ENCODE measurements at regions not wholly inside any gene's neighbourhood (a gene's known extent, or its start where the extent isn't known, plus 50 kb on each side); places are given as distances from the start of the nearest gene placed in this dataset.

- Histone ChIP-seq H3K27me3 (ENCODE audit: control insufficient read depth, insufficient read depth, low read length) (no peaks in the 10 kb centered on the region), H3K36me3 (ENCODE audit: control insufficient read depth, insufficient read depth, low read length) (no peaks in the 10 kb centered on the region), H3K4me3 (ENCODE audit: low read depth in 2 of 2, low read length in 2 of 2) (no peak overlapping the region), H3K27ac (ENCODE audit: low read length) (no peak overlapping the region), H3K4me1 (ENCODE audit: control insufficient read depth, insufficient read depth, low read length) (no peaks in the 10 kb centered on the region), H3K9me3 (ENCODE audit: control insufficient read depth, insufficient read depth, low read depth, low read length) (no peaks in the 10 kb centered on the region)
- TF ChIP-seq TCF7L2 (IDR thresholded peaks at IDR 0.05; ENCODE audit: low read depth, low read length) (no peak), SIN3A (IDR thresholded peaks at IDR 0.05; ENCODE audit: borderline replicate concordance, insufficient read depth, low read depth, low read length) (no peak)
- TF ChIP-seq, protein P1, sequence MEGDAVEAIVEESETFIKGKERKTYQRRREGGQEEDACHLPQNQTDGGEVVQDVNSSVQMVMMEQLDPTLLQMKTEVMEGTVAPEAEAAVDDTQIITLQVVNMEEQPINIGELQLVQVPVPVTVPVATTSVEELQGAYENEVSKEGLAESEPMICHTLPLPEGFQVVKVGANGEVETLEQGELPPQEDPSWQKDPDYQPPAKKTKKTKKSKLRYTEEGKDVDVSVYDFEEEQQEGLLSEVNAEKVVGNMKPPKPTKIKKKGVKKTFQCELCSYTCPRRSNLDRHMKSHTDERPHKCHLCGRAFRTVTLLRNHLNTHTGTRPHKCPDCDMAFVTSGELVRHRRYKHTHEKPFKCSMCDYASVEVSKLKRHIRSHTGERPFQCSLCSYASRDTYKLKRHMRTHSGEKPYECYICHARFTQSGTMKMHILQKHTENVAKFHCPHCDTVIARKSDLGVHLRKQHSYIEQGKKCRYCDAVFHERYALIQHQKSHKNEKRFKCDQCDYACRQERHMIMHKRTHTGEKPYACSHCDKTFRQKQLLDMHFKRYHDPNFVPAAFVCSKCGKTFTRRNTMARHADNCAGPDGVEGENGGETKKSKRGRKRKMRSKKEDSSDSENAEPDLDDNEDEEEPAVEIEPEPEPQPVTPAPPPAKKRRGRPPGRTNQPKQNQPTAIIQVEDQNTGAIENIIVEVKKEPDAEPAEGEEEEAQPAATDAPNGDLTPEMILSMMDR (IDR thresholded peaks at IDR 0.05): no peak
- TF ChIP-seq, protein P2, sequence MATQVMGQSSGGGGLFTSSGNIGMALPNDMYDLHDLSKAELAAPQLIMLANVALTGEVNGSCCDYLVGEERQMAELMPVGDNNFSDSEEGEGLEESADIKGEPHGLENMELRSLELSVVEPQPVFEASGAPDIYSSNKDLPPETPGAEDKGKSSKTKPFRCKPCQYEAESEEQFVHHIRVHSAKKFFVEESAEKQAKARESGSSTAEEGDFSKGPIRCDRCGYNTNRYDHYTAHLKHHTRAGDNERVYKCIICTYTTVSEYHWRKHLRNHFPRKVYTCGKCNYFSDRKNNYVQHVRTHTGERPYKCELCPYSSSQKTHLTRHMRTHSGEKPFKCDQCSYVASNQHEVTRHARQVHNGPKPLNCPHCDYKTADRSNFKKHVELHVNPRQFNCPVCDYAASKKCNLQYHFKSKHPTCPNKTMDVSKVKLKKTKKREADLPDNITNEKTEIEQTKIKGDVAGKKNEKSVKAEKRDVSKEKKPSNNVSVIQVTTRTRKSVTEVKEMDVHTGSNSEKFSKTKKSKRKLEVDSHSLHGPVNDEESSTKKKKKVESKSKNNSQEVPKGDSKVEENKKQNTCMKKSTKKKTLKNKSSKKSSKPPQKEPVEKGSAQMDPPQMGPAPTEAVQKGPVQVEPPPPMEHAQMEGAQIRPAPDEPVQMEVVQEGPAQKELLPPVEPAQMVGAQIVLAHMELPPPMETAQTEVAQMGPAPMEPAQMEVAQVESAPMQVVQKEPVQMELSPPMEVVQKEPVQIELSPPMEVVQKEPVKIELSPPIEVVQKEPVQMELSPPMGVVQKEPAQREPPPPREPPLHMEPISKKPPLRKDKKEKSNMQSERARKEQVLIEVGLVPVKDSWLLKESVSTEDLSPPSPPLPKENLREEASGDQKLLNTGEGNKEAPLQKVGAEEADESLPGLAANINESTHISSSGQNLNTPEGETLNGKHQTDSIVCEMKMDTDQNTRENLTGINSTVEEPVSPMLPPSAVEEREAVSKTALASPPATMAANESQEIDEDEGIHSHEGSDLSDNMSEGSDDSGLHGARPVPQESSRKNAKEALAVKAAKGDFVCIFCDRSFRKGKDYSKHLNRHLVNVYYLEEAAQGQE (IDR thresholded peaks at IDR 0.05; ENCODE audit: insufficient read depth in 1 of 2, low read depth in 2 of 2, low read length in 1 of 2): no peak
- DNase-seq (ENCODE audit: low read depth, low spot score): no peak
- ChIA-PET POLR2A (no interaction called here), CTCF (no interaction called here)
- intact Hi-C loops (cut with micrococcal nuclease; ENCODE audit: unreplicated experiment): no loop called here
- BruUV-seq (replicated peaks): no TSS peak
- no peak for ATAC-seq
- in situ Hi-C loops (cut with HindIII; ENCODE audit: low pct_unique_long_range_greater_than_20kb, low sequenced_read_pairs): no loop called here
Observed at GRCh38 chr2:49359721-49360406, 205.5 kb upstream of the FSHR start.

DNA sequence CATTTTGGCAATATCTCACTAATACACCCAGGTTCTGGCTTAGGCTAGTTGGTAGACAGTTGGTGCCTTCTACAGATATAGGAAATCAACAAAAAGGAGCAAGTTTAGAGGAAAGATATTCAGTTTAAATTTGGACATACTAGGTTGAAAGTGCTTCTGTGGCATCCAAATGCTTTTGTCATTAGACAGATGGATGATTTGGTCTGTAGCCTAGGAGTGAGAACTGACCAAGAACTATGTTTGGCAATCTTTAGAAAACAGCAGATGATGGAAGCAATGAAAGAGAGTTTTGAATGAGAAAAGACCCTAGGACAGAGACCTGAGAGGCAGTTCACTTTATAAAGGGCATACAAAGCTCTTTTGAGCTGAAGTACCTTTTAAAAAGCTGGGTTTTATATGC is 201.3 kb upstream of the FSHR start:
- DNase-seq (ENCODE audit: low read depth, low spot score) (no peak), ATAC-seq (no peak)
- Histone ChIP-seq H3K4me1 (ENCODE audit: control insufficient read depth, insufficient read depth, low read length) (no peaks in the 10 kb centered on the region), H3K27ac (ENCODE audit: low read length) (no peak overlapping the region), H3K36me3 (ENCODE audit: control insufficient read depth, insufficient read depth, low read length) (no peaks in the 10 kb centered on the region), H3K27me3 (ENCODE audit: control insufficient read depth, insufficient read depth, low read length) (no peaks in the 10 kb centered on the region), H3K9me3 (ENCODE audit: control insufficient read depth, insufficient read depth, low read depth, low read length) (no peaks in the 10 kb centered on the region), H3K4me3 (ENCODE audit: low read depth in 2 of 2, low read length in 2 of 2) (no peak overlapping the region)
- intact Hi-C loops (cut with micrococcal nuclease; ENCODE audit: unreplicated experiment): no loop called here
- TF ChIP-seq POLR2AphosphoS5 (IDR thresholded peaks at IDR 0.05; ENCODE audit: low read depth, low read length): no peak
- TF ChIP-seq, protein P2 (IDR thresholded peaks at IDR 0.05; ENCODE audit: insufficient read depth in 1 of 2, low read depth in 2 of 2, low read length in 1 of 2): no peak
- TF ChIP-seq, protein P1 (IDR thresholded peaks at IDR 0.05): no peak
- no peak for TF ChIP-seq SIN3A (IDR thresholded peaks at IDR 0.05; ENCODE audit: borderline replicate concordance, insufficient read depth, low read depth, low read length)
- TF ChIP-seq TCF7L2 (IDR thresholded peaks at IDR 0.05; ENCODE audit: low read depth, low read length): no peak
- BruUV-seq (replicated peaks): no TSS peak
- in situ Hi-C loops (cut with HindIII; ENCODE audit: low pct_unique_long_range_greater_than_20kb, low sequenced_read_pairs): no loop called here
- ChIA-PET POLR2A (no interaction called here), CTCF (no interaction called here)

Measured in Panc1 (cell line).